Glutamatergic neuron (in vitro differentiated cells): ENCODE measurements at regions not wholly inside any gene's neighbourhood (a gene's known extent, or its start where the extent isn't known, plus 50 kb on each side); places are given as distances from the start of the nearest gene placed in this dataset.

Experiments used
- DNase-seq: peaks from one replicate; pipeline ENCODE4 v3.0.0; 2022
- H3K27ac Mint-ChIP-seq: one replicate; pipeline ENCODE4 v1.8.0; 2020; ENCODE audit warnings: mild to moderate bottlenecking, mixed read lengths, inconsistent platforms; ENCODE audit not compliant: unreplicated experiment
- H3K27me3 Mint-ChIP-seq: one replicate; pipeline ENCODE4 v1.8.0; 2020; ENCODE audit warnings: mild to moderate bottlenecking, moderate library complexity, mixed read lengths, inconsistent platforms; ENCODE audit not compliant: unreplicated experiment
- H3K36me3 Mint-ChIP-seq: one replicate; pipeline ENCODE4 v1.8.0; 2020; ENCODE audit warnings: mild to moderate bottlenecking, mixed read lengths, inconsistent platforms; ENCODE audit not compliant: unreplicated experiment
- H3K4me1 Mint-ChIP-seq: one replicate; pipeline ENCODE4 v1.8.0; 2020; ENCODE audit warnings: mild to moderate bottlenecking, low read depth, mixed read lengths, inconsistent platforms; ENCODE audit not compliant: unreplicated experiment
- H3K4me3 Mint-ChIP-seq: one replicate; pipeline ENCODE4 v1.8.0; 2020; ENCODE audit warnings: mild to moderate bottlenecking, mixed read lengths, inconsistent platforms; ENCODE audit not compliant: unreplicated experiment
- H3K9me3 Mint-ChIP-seq: one replicate; pipeline ENCODE4 v1.8.0; 2020; ENCODE audit warnings: mild to moderate bottlenecking, moderate library complexity, mixed read lengths, inconsistent platforms; ENCODE audit not compliant: unreplicated experiment
- CTCF ChIP-seq: fragments of 200-600 bp; sonication (generic); IDR thresholded peaks from one replicate; pipeline ENCODE4 v1.5.0; 2021; ENCODE audit not compliant: partially characterized antibody, unreplicated experiment

GRCh38 chr10:4008676-4009382 is 223.8 kb upstream of the KLF6 start:
- Mint-ChIP-seq H3K36me3 (no peaks in the 10 kb centered on the region), H3K27ac (no peak overlapping the region)

GRCh38 chr10:4007771-4008170 is 222.8 kb upstream of the KLF6 start:
- DNase-seq = no peak
- H3K4me3 Mint-ChIP-seq = no peak overlapping the region
- H3K27ac Mint-ChIP-seq = no peak overlapping the region
- H3K9me3 Mint-ChIP-seq = no peaks in the 10 kb centered on the region
- peaks cover 3% of the 10 kb centered on the region for H3K27me3 Mint-ChIP-seq
- no peaks in the 10 kb centered on the region for H3K4me1 Mint-ChIP-seq
- no peaks in the 10 kb centered on the region for H3K36me3 Mint-ChIP-seq
- no peak for TF ChIP-seq CTCF

More at GRCh38 chr10:4008676-4009382, 223.8 kb upstream of the KLF6 start:
- Mint-ChIP-seq H3K4me3 (no peak overlapping the region), H3K4me1 (no peaks in the 10 kb centered on the region), H3K9me3 (no peaks in the 10 kb centered on the region), H3K27me3 (peaks cover 3% of the 10 kb centered on the region)
- DNase-seq = no peak
- no peak for TF ChIP-seq CTCF

- no peak for DNase-seq
- Mint-ChIP-seq H3K27me3 (peaks cover 3% of the 10 kb centered on the region), H3K9me3 (no peaks in the 10 kb centered on the region), H3K36me3 (no peaks in the 10 kb centered on the region), H3K27ac (no peak overlapping the region), H3K4me3 (no peak overlapping the region), H3K4me1 (no peaks in the 10 kb centered on the region)
- TF ChIP-seq CTCF = no peak
Measured at GRCh38 chr10:4006858-4007257, 221.8 kb upstream of the KLF6 start.

- H3K4me1 Mint-ChIP-seq = no peaks in the 10 kb centered on the region
- peaks cover 3% of the 10 kb centered on the region for H3K27me3 Mint-ChIP-seq
- H3K9me3 Mint-ChIP-seq = no peaks in the 10 kb centered on the region
- H3K36me3 Mint-ChIP-seq = no peaks in the 10 kb centered on the region
- DNase-seq = no peak
- no peak for TF ChIP-seq CTCF
- no peak overlapping the region for H3K4me3 Mint-ChIP-seq
- no peak overlapping the region for H3K27ac Mint-ChIP-seq
Measured at GRCh38 chr10:4006051-4006450, 221.0 kb upstream of the KLF6 start.

- Mint-ChIP-seq H3K27ac (no peak overlapping the region), H3K36me3 (no peaks in the 10 kb centered on the region), H3K9me3 (no peaks in the 10 kb centered on the region), H3K27me3 (peaks cover 3% of the 10 kb centered on the region), H3K4me3 (no peak overlapping the region), H3K4me1 (no peaks in the 10 kb centered on the region)
- TF ChIP-seq CTCF = no peak
- no peak for DNase-seq
Measured at GRCh38 chr10:4004990-4005389, 220.0 kb upstream of the KLF6 start.
